Neural progenitor cell (in vitro differentiated cells): ENCODE measurements at regions not wholly inside any gene's neighbourhood (a gene's known extent, or its start where the extent isn't known, plus 50 kb on each side); places are given as distances from the start of the nearest gene placed in this dataset.
"Not testable (repeated sequence)": the region's sequence is repeated elsewhere in the genome, so short reads cannot be mapped to it uniquely, and the experiment has no call there.

Experiments used
- DNase-seq: peaks from one replicate; pipeline ENCODE4 v3.0.0-alpha.2; 2016; ENCODE audit warnings: low spot score
- H2AFZ ChIP-seq: fragments of 200-600 bp; sonication (generic); replicated peaks from 2 replicates; pipeline ENCODE4 v1.6.1; 2016; ENCODE audit warnings: antibody characterized with exemption
- H3F3A ChIP-seq: fragments of 200-600 bp; sonication (generic); 2 replicates; pipeline ENCODE4 v1.6.1; 2016; ENCODE audit warnings: antibody characterized with exemption, low read depth
- H3K27ac ChIP-seq: fragments of 200-600 bp; sonication (generic); 2 replicates; pipeline ENCODE4 v1.5.1; 2016; ENCODE audit warnings: mild to moderate bottlenecking
- H3K27me3 ChIP-seq: fragments of 200-600 bp; sonication (generic); 2 replicates; pipeline ENCODE4 v1.6.1; 2016; ENCODE audit warnings: mild to moderate bottlenecking, moderate library complexity
- H3K36me3 ChIP-seq: fragments of 200-600 bp; sonication (generic); 2 replicates; pipeline ENCODE4 v1.5.1; 2016
- H3K4me1 ChIP-seq: fragments of 200-600 bp; sonication (generic); 2 replicates; pipeline ENCODE4 v1.6.1; 2016; ENCODE audit warnings: mixed run types
- H3K4me2 ChIP-seq: fragments of 200-600 bp; sonication (generic); 2 replicates; pipeline ENCODE4 v1.6.1; 2016
- H3K4me3 ChIP-seq: fragments of 200-600 bp; sonication (generic); 2 replicates; pipeline ENCODE4 v1.5.1; 2016
- H3K79me2 ChIP-seq: fragments of 200-600 bp; sonication (generic); 2 replicates; pipeline ENCODE4 v1.6.1; 2016; ENCODE audit warnings: low read depth
- H3K9ac ChIP-seq: fragments of 200-600 bp; sonication (generic); 2 replicates; pipeline ENCODE4 v1.6.1; 2016
- H3K9me3 ChIP-seq: fragments of 200-600 bp; sonication (generic); 2 replicates; pipeline ENCODE4 v1.5.1; 2016; ENCODE audit warnings: low read depth
- H4K20me1 ChIP-seq: fragments of 200-600 bp; sonication (generic); 2 replicates; pipeline ENCODE4 v1.6.1; 2016; ENCODE audit warnings: low read depth
- H3K27ac Mint-ChIP-seq: 3 replicates; pipeline ENCODE4 v1.8.0; 2021; ENCODE audit warnings: mixed read lengths
- H3K27me3 Mint-ChIP-seq: 2 replicates; pipeline ENCODE4 v1.8.0; 2022; ENCODE audit warnings: low read depth, mild to moderate bottlenecking, inconsistent platforms, moderate library complexity, mixed read lengths; ENCODE audit not compliant: insufficient read depth
- H3K36me3 Mint-ChIP-seq: 3 replicates; pipeline ENCODE4 v1.8.0; 2021; ENCODE audit warnings: mixed read lengths
- H3K4me1 Mint-ChIP-seq: 3 replicates; pipeline ENCODE4 v1.8.0; 2021; ENCODE audit warnings: mixed read lengths
- H3K4me3 Mint-ChIP-seq: 3 replicates; pipeline ENCODE4 v1.8.0; 2021; ENCODE audit warnings: mild to moderate bottlenecking, moderate library complexity, mixed read lengths
- H3K9me3 Mint-ChIP-seq: 3 replicates; pipeline ENCODE4 v1.8.0; 2020; ENCODE audit warnings: mixed read lengths
- EZH2 ChIP-seq: fragments of 200-600 bp; sonication (generic); IDR thresholded peaks from 2 replicates; pipeline ENCODE4 v1.6.1; 2017; ENCODE audit warnings: antibody characterized with exemption, mild to moderate bottlenecking, moderate library complexity
- EZH2phosphoT487 ChIP-seq: fragments of 200-600 bp; sonication (generic); IDR thresholded peaks from 2 replicates; pipeline ENCODE4 v1.6.1; 2017; ENCODE audit warnings: antibody characterized with exemption
- TF ChIP-seq, protein P1 (sequence below): fragments of 200-600 bp; sonication (generic); IDR thresholded peaks from 2 replicates; pipeline ENCODE4 v1.5.1; 2017; ENCODE audit warnings: antibody characterized with exemption, mild to moderate bottlenecking

DNA sequence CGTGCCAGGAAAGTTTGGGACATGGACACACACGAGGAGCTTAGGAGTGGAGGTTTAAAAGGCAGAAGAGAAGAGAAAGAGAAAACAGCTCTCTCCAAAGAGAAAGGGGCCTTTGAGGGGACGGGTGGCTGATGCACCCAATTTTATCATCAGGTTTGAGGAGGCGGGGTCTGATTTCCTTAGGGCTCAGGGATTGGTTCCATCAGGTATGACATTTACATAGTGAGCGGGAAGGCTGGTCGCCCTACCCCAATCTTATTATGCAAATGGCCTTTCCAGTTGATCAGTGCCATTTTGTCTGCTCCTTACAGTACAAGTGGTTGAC, 749.1 kb upstream of the TPTE start:
- H3K27ac ChIP-seq = no peak overlapping the region
- H3K9ac ChIP-seq = no peak overlapping the region
- no peaks in the 10 kb centered on the region for H4K20me1 ChIP-seq
- H3K36me3 ChIP-seq = no peaks in the 10 kb centered on the region
- no peak overlapping the region for H2AFZ ChIP-seq
- no peaks in the 10 kb centered on the region for H3K4me1 Mint-ChIP-seq
- no peak overlapping the region for H3K4me2 ChIP-seq
- H3K9me3 ChIP-seq = peaks cover 89% of the 10 kb centered on the region
- H3K27ac Mint-ChIP-seq = no peak overlapping the region
- H3K4me3 Mint-ChIP-seq = no peak overlapping the region
- peaks cover 2% of the 10 kb centered on the region for H3K36me3 Mint-ChIP-seq
- no peaks in the 10 kb centered on the region for H3K4me1 ChIP-seq
- H3K27me3 Mint-ChIP-seq = peaks cover 10% of the 10 kb centered on the region
- H3F3A ChIP-seq = no peaks in the 10 kb centered on the region
- no peaks in the 10 kb centered on the region for H3K27me3 ChIP-seq
- DNase-seq = no peak
- TF ChIP-seq EZH2phosphoT487 (no peak), EZH2 (no peak)
- TF ChIP-seq, protein P1, sequence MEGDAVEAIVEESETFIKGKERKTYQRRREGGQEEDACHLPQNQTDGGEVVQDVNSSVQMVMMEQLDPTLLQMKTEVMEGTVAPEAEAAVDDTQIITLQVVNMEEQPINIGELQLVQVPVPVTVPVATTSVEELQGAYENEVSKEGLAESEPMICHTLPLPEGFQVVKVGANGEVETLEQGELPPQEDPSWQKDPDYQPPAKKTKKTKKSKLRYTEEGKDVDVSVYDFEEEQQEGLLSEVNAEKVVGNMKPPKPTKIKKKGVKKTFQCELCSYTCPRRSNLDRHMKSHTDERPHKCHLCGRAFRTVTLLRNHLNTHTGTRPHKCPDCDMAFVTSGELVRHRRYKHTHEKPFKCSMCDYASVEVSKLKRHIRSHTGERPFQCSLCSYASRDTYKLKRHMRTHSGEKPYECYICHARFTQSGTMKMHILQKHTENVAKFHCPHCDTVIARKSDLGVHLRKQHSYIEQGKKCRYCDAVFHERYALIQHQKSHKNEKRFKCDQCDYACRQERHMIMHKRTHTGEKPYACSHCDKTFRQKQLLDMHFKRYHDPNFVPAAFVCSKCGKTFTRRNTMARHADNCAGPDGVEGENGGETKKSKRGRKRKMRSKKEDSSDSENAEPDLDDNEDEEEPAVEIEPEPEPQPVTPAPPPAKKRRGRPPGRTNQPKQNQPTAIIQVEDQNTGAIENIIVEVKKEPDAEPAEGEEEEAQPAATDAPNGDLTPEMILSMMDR = no peak
- no peak overlapping the region for H3K4me3 ChIP-seq
- H3K79me2 ChIP-seq = no peaks in the 10 kb centered on the region
- peaks cover 34% of the 10 kb centered on the region for H3K9me3 Mint-ChIP-seq

DNA sequence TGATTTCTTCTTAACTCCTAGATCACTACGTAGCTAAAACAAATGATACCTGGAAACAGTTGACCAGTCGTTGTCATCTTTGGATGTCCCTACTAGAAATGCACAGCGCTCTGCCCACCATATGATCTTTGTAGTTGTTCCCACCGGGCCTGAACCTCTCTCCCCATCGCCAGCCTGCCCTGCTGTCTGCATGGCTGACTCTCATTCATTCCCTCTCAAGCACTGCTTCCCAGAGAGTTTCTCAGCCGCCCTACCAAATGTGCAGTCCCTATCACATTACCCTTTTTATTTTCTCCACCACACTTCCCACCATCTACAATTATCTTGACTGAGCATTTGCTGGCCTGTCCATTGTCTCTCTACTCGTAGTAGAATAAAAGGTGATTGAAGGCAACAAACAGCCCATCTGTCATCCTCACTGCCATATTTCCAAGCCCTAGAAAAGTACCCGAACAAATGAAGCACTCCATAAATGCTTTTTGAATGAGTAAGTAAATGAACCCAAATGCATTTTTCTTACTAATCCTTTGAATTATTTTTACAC, 748.4 kb upstream of the TPTE start:
- H3K27me3 ChIP-seq, H3K4me1 Mint-ChIP-seq, H3K27ac ChIP-seq, H3K4me1 ChIP-seq, H3K27me3 Mint-ChIP-seq, H3K4me3 Mint-ChIP-seq, H3K4me3 ChIP-seq, H3K79me2 ChIP-seq, DNase-seq, H4K20me1 ChIP-seq, H2AFZ ChIP-seq, H3K27ac Mint-ChIP-seq, H3F3A ChIP-seq, H3K36me3 ChIP-seq, H3K4me2 ChIP-seq, H3K9ac ChIP-seq, H3K36me3 Mint-ChIP-seq: not testable (repeated sequence)
- H3K9me3 Mint-ChIP-seq = peaks cover 40% of the 10 kb centered on the region
- H3K9me3 ChIP-seq = peaks cover 90% of the 10 kb centered on the region

DNA sequence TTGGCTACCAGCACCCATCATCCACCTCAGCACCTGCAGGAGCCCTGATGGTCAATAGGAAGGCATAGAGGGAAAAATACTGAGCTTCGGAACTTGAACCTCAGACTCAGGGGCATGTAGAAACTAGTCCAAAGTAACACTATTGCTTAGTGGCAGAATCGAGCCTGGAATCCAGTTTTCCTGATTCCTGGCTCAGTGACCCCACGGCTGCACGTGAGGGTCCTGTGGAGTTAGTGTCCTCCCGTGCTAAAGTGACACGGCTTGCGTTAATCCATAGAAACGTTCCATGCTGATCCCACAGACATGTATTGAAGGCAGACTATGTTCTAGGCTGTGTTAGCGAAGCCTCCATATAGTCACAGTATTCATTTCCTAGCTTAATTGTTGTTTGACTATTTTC, 747.0 kb upstream of the TPTE start:
- no peak overlapping the region for H2AFZ ChIP-seq
- H4K20me1 ChIP-seq = no peaks in the 10 kb centered on the region
- Mint-ChIP-seq H3K27me3 (peaks cover 8% of the 10 kb centered on the region), H3K9me3 (peaks cover 52% of the 10 kb centered on the region), H3K27ac (no peak overlapping the region), H3K4me3 (no peak overlapping the region), H3K36me3 (peaks cover 2% of the 10 kb centered on the region), H3K4me1 (no peaks in the 10 kb centered on the region)
- TF ChIP-seq EZH2 (no peak), EZH2phosphoT487 (no peak)
- TF ChIP-seq, protein P1 = no peak
- DNase-seq = no peak
- no peaks in the 10 kb centered on the region for H3K27me3 ChIP-seq
- no peak overlapping the region for H3K4me2 ChIP-seq
- H3K9ac ChIP-seq = no peak overlapping the region
- H3K36me3 ChIP-seq = no peaks in the 10 kb centered on the region
- no peak overlapping the region for H3K27ac ChIP-seq
- H3K9me3 ChIP-seq = peaks cover 90% of the 10 kb centered on the region
- H3K4me3 ChIP-seq = no peak overlapping the region
- no peaks in the 10 kb centered on the region for H3K4me1 ChIP-seq
- H3F3A ChIP-seq = no peaks in the 10 kb centered on the region
- H3K79me2 ChIP-seq = no peaks in the 10 kb centered on the region

DNA sequence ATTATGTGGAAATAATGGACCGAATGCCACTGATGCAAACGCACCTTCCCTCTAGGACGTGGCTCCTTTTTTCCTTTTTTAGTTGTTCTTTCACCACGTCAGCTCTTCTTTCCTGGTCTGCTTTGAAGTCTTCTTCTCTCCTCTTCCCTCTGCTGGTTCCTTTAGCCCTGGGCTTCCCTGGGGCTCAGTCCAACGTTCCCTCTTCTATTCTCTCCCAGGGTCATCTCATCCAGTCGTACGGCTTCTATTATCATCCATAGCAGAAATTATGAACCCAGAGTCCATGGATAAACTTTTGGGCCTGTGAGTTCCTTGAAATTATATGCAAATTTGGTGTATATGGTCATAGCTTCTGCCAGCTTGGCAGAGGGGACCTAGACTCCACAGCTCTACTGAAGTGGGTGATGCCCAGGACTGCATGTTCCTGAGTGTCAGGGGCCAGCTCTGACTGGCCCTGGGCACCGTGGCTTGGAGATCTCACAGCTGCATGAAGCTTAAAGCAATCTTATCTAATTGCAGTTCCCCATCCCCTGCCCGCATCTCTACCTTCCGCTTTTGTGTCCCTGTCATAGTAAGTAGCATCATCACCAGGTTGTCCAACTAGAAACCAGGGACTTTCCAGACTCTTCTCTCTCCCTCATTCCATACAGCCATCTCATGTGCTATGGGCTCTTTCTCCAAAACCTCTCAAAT, 746.3 kb upstream of the TPTE start:
- peaks cover 54% of the 10 kb centered on the region for H3K9me3 Mint-ChIP-seq
- not testable (repeated sequence) for H3K27ac Mint-ChIP-seq, H3K4me3 ChIP-seq, H4K20me1 ChIP-seq, H3K27me3 Mint-ChIP-seq, H3K36me3 ChIP-seq, H3K4me1 Mint-ChIP-seq, H3K79me2 ChIP-seq, H2AFZ ChIP-seq, H3K4me3 Mint-ChIP-seq, H3K27ac ChIP-seq, H3K4me2 ChIP-seq, H3K36me3 Mint-ChIP-seq, H3K9ac ChIP-seq, H3K27me3 ChIP-seq, H3F3A ChIP-seq, DNase-seq, H3K4me1 ChIP-seq
- H3K9me3 ChIP-seq = peaks cover 88% of the 10 kb centered on the region

DNA sequence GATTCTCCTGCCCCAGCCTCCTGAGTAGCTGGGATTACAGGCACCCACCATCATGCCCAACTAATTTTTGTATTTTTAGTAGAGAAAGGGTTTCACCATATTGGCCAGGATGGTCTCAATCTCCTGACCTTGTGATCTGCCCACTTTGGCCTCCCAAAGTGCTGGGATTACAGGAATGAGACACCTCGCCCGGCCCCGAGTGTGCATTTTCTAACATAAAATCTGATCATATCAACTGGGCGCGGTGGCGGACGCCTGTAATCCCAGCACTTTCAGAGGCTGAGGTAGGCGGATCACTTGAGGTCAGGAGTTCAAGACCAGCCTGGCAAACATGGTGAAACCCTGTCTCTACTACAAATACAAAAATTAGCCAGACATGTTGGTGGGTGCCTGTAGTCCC, 745.5 kb upstream of the TPTE start:
- not testable (repeated sequence) for H3K4me3 Mint-ChIP-seq, H3K27ac Mint-ChIP-seq, H3K4me2 ChIP-seq, DNase-seq, H3K27me3 ChIP-seq, H3K27me3 Mint-ChIP-seq, H3F3A ChIP-seq, H3K36me3 ChIP-seq, H2AFZ ChIP-seq, H3K4me1 ChIP-seq, H3K9ac ChIP-seq, H3K4me3 ChIP-seq, H3K79me2 ChIP-seq, H3K27ac ChIP-seq, H4K20me1 ChIP-seq, H3K4me1 Mint-ChIP-seq, H3K36me3 Mint-ChIP-seq
- peaks cover 87% of the 10 kb centered on the region for H3K9me3 ChIP-seq
- peaks cover 61% of the 10 kb centered on the region for H3K9me3 Mint-ChIP-seq

DNA sequence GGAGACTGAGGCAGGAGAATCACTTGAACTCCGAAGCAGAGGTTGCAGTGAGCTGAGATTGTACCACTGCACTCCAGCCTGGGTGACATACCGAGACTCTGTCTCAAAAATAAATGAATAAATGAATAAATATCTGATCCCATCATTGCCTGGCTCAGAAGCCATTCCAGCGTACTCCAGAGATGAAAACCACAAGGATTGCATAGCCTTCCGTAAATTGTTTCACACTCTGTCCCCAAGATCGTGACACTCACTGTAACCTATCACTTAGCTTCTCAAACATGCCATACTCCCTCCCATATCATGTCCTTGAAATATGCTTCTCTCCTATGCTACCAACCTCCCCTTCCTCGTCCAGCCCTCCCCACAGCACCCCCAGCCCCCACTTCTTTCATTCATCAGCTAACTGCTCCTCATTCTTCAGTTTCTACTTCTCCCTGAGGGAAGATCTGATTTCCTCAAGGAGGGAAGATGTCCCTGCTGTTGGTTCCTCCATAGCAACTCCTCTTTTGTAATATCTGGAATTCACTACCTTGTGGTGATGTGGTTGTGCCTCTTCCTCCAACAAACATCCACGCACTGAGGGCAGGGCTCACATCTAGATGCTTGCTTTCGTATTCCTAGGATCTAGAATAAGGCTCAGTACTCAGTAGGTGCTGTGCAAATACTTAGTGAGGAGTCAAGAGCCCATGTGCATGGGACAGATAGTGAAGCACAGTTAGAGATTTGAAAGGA, 744.9 kb upstream of the TPTE start:
- not testable (repeated sequence) for H3F3A ChIP-seq, H3K4me3 Mint-ChIP-seq, H3K27me3 Mint-ChIP-seq, H3K79me2 ChIP-seq, H3K4me3 ChIP-seq, H3K27ac ChIP-seq, H3K4me1 Mint-ChIP-seq, H3K36me3 ChIP-seq, H4K20me1 ChIP-seq, H2AFZ ChIP-seq, H3K4me2 ChIP-seq, H3K36me3 Mint-ChIP-seq, H3K27me3 ChIP-seq, H3K4me1 ChIP-seq, H3K27ac Mint-ChIP-seq, DNase-seq, H3K9ac ChIP-seq
- peaks cover 88% of the 10 kb centered on the region for H3K9me3 ChIP-seq
- H3K9me3 Mint-ChIP-seq = peaks cover 62% of the 10 kb centered on the region
